Lower leg skin (tissue), 3 donors: ENCODE measurements at regions not wholly inside any gene's neighbourhood (a gene's known extent, or its start where the extent isn't known, plus 50 kb on each side); places are given as distances from the start of the nearest gene placed in this dataset.

Experiments
- CTCF ChIP-seq, 3 donors: fragments of 450-650 bp; IDR thresholded peaks; one replicate each; pipeline ENCODE4 v1.5.1; 2016; ENCODE audit warnings: antibody characterized with exemption in 3 of 3, mild to moderate bottlenecking in 3 of 3, moderate library complexity in 2 of 3
- POLR2A ChIP-seq, 2 donors: fragments of 450-650 bp; IDR thresholded peaks; one replicate each; pipeline ENCODE4 v1.6.1; 2016 to 2017; ENCODE audit warnings: antibody characterized with exemption in 2 of 2, mild to moderate bottlenecking in 1 of 2, moderate library complexity in 1 of 2

- no peak for TF ChIP-seq CTCF (IDR thresholded peaks at IDR 0.05)
- no peak for TF ChIP-seq POLR2A (IDR thresholded peaks at IDR 0.05)
Observed at GRCh38 chr2:173663353-173663752, 301.8 kb downstream of the SP3 start.
